GM12801 (cell line): ENCODE measurements at regions not wholly inside any gene's neighbourhood (a gene's known extent, or its start where the extent isn't known, plus 50 kb on each side); places are given as distances from the start of the nearest gene placed in this dataset.

Source experiments
- CTCF ChIP-seq: IDR thresholded peaks from one replicate; pipeline ENCODE4 v1.5.1; 2011; ENCODE audit warnings: control low read depth; ENCODE audit not compliant: insufficient read length; ENCODE audit errors: extremely low read depth

DNA sequence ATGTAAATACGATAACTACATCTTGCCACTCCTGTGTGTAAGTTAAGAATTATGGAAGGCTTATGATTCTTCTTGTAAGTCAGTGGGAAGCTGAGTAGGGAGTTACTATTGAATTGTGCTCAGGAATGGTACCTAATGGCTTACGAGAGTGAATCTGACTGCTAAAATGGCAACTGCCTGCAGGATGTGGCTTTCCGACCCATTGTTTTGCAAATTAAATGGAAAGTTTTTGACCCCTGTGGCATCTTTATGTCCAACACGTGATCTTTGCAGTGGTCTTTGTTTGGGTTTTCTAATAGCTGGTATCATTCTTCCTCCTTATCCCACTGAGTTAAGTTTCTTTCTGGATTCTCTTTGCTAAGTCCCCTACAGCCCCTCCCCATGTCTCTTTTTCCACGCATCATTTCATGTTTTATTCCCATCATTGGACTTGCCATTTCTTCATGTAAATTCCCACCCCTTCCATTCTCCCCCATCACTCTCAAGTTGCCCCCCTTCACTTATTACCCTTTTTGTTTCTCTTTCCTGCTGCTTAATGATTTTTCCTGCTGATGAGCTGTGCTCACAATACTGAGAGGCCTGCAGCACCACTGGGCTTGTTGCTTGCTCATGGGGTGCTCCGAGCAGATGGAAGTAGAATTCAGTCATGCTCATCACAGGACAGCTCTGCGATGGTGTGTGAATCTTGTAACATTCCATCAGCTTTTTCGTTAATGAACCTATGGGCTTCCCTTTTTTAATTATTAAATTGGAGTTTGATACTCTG, 428.2 kb upstream of the IL12A start:
- no peak for TF ChIP-seq CTCF

DNA sequence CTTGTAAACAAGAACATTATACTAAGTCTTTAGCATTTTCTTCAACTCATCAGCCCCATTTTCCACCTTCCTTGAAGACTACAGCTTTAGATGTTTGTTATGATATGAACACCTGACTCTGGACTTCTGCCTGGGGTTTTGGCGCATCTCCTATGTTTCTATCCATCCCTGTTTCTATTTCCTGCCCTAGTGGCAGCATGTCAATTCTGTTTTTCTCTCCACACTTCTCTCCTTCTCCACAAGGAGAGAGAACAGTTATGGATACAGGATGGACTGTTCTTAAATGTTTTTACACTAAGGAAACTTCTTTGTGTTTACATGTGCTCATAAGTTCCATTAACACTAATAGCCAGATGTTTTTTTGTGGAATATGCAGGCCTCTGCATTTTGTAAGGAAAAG, 423.3 kb upstream of the IL12A start:
- no peak for TF ChIP-seq CTCF

GRCh38 chr3:159583662-159584061, 405.0 kb upstream of the IL12A start:
- no peak for TF ChIP-seq CTCF

DNA sequence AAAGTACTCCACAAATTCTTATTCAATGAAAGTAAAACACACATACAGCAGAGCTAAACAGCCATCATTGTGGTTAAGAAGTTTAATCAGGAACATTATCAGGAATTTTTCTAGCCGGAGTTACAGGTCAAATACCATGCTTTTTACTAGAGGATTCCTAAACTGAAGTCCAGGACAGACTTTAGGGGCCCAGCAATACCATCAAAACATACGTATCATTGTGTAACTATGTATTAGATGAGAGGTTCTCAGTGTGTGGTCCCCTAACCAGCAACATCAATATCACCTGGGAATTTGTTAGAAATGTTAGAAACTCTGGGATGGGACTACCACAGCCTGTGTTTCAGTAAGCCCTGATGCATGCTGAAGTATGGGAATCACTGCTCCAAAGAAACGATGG, 404.2 kb upstream of the IL12A start:
- no peak for TF ChIP-seq CTCF

- TF ChIP-seq CTCF = no peak
Observed at GRCh38 chr3:159586571-159587202, 401.9 kb upstream of the IL12A start.

DNA sequence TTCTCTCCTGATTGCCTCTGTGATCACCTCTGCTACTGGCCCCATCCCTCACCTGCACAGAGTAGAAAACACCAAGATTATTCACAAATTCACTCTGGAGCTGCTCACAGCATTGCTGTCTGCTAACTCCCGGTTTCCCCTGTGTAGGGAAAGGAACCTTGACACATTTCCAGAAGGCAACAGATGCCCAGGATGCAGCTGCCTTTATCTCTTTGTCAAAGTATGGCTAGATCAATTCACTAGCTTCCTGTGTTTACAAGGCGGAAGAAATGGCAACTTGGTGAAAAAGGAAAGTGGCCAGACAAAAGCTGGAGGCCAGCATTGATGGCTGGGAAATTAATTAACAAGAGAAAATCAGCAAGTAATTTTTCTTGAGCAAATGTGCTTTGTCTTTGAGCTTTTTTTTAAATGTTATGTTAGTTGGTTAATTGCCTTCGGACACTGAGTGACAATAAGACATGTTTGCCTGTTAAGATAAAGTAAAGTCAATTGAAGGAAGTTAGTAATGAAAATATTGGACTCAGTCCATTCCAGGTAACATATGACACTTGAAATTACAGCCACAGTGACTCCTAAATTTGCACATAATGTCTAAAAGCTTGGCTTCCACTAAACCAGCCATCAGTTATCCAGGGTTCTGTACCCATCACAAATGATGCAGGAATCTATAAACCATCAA, 394.6 kb upstream of the IL12A start:
- TF ChIP-seq CTCF = no peak

DNA sequence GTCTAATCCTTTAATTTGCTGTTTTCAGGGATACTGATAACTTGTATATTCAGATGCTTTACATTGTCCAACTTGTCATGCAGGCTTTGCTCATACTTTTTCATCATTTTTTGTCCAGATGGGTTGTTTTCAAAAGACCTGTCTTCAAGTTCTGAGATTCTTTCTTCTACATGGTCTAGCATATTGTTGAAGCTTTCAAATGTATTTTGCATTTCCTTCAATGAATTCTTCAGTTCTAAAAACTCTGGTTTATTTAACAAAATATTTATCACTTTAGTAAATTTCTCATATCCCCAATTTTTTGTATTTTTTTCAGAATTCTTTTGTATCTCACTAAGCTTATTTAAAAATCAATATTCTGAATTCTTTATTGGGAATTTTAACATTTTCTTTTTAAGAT, 388.3 kb upstream of the IL12A start:
- TF ChIP-seq CTCF = no peak
